Tibial nerve (tissue), 4 donors: ENCODE measurements at regions not wholly inside any gene's neighbourhood (a gene's known extent, or its start where the extent isn't known, plus 50 kb on each side); places are given as distances from the start of the nearest gene placed in this dataset.

Source experiments
- DNase-seq, 2 donors: peaks; one replicate each; pipeline ENCODE4 v3.0.0-alpha.2; 2019; ENCODE audit warnings: low spot score in 2 of 2
- H3K27ac ChIP-seq, 4 donors: fragments of 200-600 bp; sonication (generic) in 3 of 4; one replicate each; pipeline ENCODE4 v1.5.1; 2017 to 2019; ENCODE audit warnings: mild to moderate bottlenecking in 1 of 4
- H3K27me3 ChIP-seq, 2 donors: fragments of 200-600 bp; sonication (generic) in 1 of 2; one replicate each; pipeline versions ENCODE4 v1.5.1 to v1.6.0; 2017 to 2019
- H3K36me3 ChIP-seq, 3 donors: fragments of 200-600 bp; sonication (generic); one replicate each; pipeline ENCODE4 v1.5.1; 2018 to 2019
- H3K4me1 ChIP-seq, 4 donors: fragments of 200-600 bp; sonication (generic) in 3 of 4; one replicate each; pipeline ENCODE4 v1.5.1; 2017 to 2019
- H3K4me3 ChIP-seq, 4 donors: fragments of 200-600 bp; sonication (generic) in 3 of 4; one replicate each; pipeline ENCODE4 v1.5.1; 2017 to 2019; ENCODE audit warnings: mild to moderate bottlenecking in 1 of 4, moderate library complexity in 1 of 4
- H3K9me3 ChIP-seq, 4 donors: fragments of 200-600 bp; sonication (generic) in 3 of 4; one replicate each; pipeline ENCODE4 v1.5.1; 2017 to 2019
- CTCF ChIP-seq, 5 experiments: fragments of 200-600 bp in 3 of 5; fragments of 450-650 bp in 2 of 5; sonication (generic) in 3 of 5; IDR thresholded peaks; one replicate each; pipeline ENCODE4 v1.5.1; 2016 to 2019; ENCODE audit warnings: antibody characterized with exemption in 5 of 5, mild to moderate bottlenecking in 3 of 5, moderate library complexity in 2 of 5
- EP300 ChIP-seq, 2 donors: sonication (generic); formaldehyde crosslinking; IDR thresholded peaks; one replicate each; pipeline ENCODE4 v1.6.1; 2017; ENCODE audit warnings: antibody characterized with exemption in 2 of 2, mild to moderate bottlenecking in 1 of 2
- POLR2A ChIP-seq, 2 donors: fragments of 450-650 bp; IDR thresholded peaks; one replicate each; pipeline ENCODE4 v1.6.1; 2017; ENCODE audit warnings: antibody characterized with exemption in 2 of 2, mild to moderate bottlenecking in 2 of 2, moderate library complexity in 2 of 2
- WGBS, 2 donors: methylation state at CpG; one replicate each; pipeline ENCODE4 v1.1.5; 2018; 5-methylcytosine and 5-hydroxymethylcytosine counted together

- TF ChIP-seq CTCF (IDR thresholded peaks at IDR 0.05): no peak
- no peak for DNase-seq
- peaks cover 0 to 5% (median 0%) of the 10 kb centered on the region in 4 donors for H3K9me3 ChIP-seq
- H3K27ac ChIP-seq: no peak overlapping the region
- WGBS, 2 donors: 41 to 52% methylated on average over 7 of the region's 7 CpGs
- no peak overlapping the region for H3K4me3 ChIP-seq
- H3K4me1 ChIP-seq: no peaks in the 10 kb centered on the region
- H3K27me3 ChIP-seq: no peaks in the 10 kb centered on the region
- no peaks in the 10 kb centered on the region for H3K36me3 ChIP-seq
These were observed 484.9 kb upstream of the EEF2KMT start for GRCh38 chr16:5582529-5582928.

GRCh38 chr16:5581908-5582307, 484.3 kb upstream of the EEF2KMT start:
- no peaks in the 10 kb centered on the region for H3K36me3 ChIP-seq
- no peak for DNase-seq
- no peak overlapping the region for H3K27ac ChIP-seq
- H3K9me3 ChIP-seq: peaks cover 0 to 5% (median 0%) of the 10 kb centered on the region in 4 donors
- WGBS, 2 donors: 29 to 50% methylated on average over 7 of the region's 7 CpGs
- no peak for TF ChIP-seq CTCF (IDR thresholded peaks at IDR 0.05)
- no peak for TF ChIP-seq POLR2A (IDR thresholded peaks at IDR 0.05)
- TF ChIP-seq EP300 (IDR thresholded peaks at IDR 0.05): no peak
- H3K27me3 ChIP-seq: no peaks in the 10 kb centered on the region
- no peaks in the 10 kb centered on the region for H3K4me1 ChIP-seq
- H3K4me3 ChIP-seq: no peak overlapping the region

- WGBS, 2 donors: 76 to 79% methylated on average over 2 of the region's 2 CpGs
- H3K27me3 ChIP-seq: no peaks in the 10 kb centered on the region
- no peak for DNase-seq
- H3K36me3 ChIP-seq: no peaks in the 10 kb centered on the region
- no peak overlapping the region for H3K27ac ChIP-seq
- no peak for TF ChIP-seq CTCF (IDR thresholded peaks at IDR 0.05)
- TF ChIP-seq POLR2A (IDR thresholded peaks at IDR 0.05): no peak
- TF ChIP-seq EP300 (IDR thresholded peaks at IDR 0.05): no peak
- peaks cover 0 to 5% (median 0%) of the 10 kb centered on the region in 4 donors for H3K9me3 ChIP-seq
- H3K4me3 ChIP-seq: no peak overlapping the region
- H3K4me1 ChIP-seq: no peaks in the 10 kb centered on the region
These were observed 483.8 kb upstream of the EEF2KMT start for GRCh38 chr16:5581428-5581827.

- H3K9me3 ChIP-seq: peaks cover 0 to 5% (median 0%) of the 10 kb centered on the region in 4 donors
- no peak overlapping the region for H3K27ac ChIP-seq
- no peaks in the 10 kb centered on the region for H3K27me3 ChIP-seq
- DNase-seq: no peak
- WGBS, 2 donors: 82 to 90% methylated on average over 6 of the region's 6 CpGs
- H3K36me3 ChIP-seq: no peaks in the 10 kb centered on the region
- H3K4me1 ChIP-seq: no peaks in the 10 kb centered on the region
- H3K4me3 ChIP-seq: no peak overlapping the region
- TF ChIP-seq POLR2A (IDR thresholded peaks at IDR 0.05) (no peak), EP300 (IDR thresholded peaks at IDR 0.05) (no peak), CTCF (IDR thresholded peaks at IDR 0.05) (no peak)
These were observed 483.2 kb upstream of the EEF2KMT start for GRCh38 chr16:5580772-5581171.

GRCh38 chr16:5580296-5580695, 482.7 kb upstream of the EEF2KMT start:
- Histone ChIP-seq H3K36me3 (no peaks in the 10 kb centered on the region), H3K27ac (no peak overlapping the region), H3K27me3 (no peaks in the 10 kb centered on the region), H3K4me3 (no peak overlapping the region), H3K4me1 (no peaks in the 10 kb centered on the region), H3K9me3 (peaks cover 0 to 5% (median 0%) of the 10 kb centered on the region in 4 donors)
- no peak for DNase-seq
- 76 to 81% methylated on average over 8 of the region's 8 CpGs for WGBS, 2 donors
- no peak for TF ChIP-seq CTCF (IDR thresholded peaks at IDR 0.05)
- no peak for TF ChIP-seq POLR2A (IDR thresholded peaks at IDR 0.05)
- TF ChIP-seq EP300 (IDR thresholded peaks at IDR 0.05): no peak
